Gastroesophageal sphincter (tissue), 4 donors: ENCODE measurements at regions not wholly inside any gene's neighbourhood (a gene's known extent, or its start where the extent isn't known, plus 50 kb on each side); places are given as distances from the start of the nearest gene placed in this dataset.

Source experiments
- ATAC-seq: fragments of 150-250 bp; one replicate; pipeline ENCODE4 v1.9.1; 2016; ENCODE audit warnings: mild to moderate bottlenecking, moderate library complexity
- H3K27ac ChIP-seq, 4 donors: fragments of 200-600 bp; sonication (generic) in 3 of 4; 1 replicate in 3 of 4; 2 replicates in 1 of 4; pipeline ENCODE4 v1.5.1; 2016 to 2019
- H3K27me3 ChIP-seq: fragments of 200-600 bp; sonication (generic); one replicate; pipeline ENCODE4 v1.5.1; 2019
- H3K36me3 ChIP-seq, 2 donors: fragments of 200-600 bp; sonication (generic); one replicate each; pipeline ENCODE4 v1.5.1; 2019; ENCODE audit warnings: control low read depth in 1 of 2
- H3K4me1 ChIP-seq, 3 donors: fragments of 200-600 bp; sonication (generic); 1 replicate in 2 of 3; 2 replicates in 1 of 3; pipeline ENCODE4 v1.5.1; 2016 to 2019; ENCODE audit warnings: control low read depth in 2 of 3
- H3K4me3 ChIP-seq, 2 donors: fragments of 200-600 bp; sonication (generic); one replicate each; pipeline ENCODE4 v1.5.1; 2019; ENCODE audit warnings: mild to moderate bottlenecking in 1 of 2, moderate library complexity in 1 of 2
- H3K9me3 ChIP-seq, 3 donors: fragments of 200-600 bp; sonication (generic); one replicate each; pipeline ENCODE4 v1.5.1; 2017 to 2019; ENCODE audit warnings: control low read depth in 2 of 3
- EP300 ChIP-seq: sonication (generic); formaldehyde crosslinking; IDR thresholded peaks from one replicate; pipeline ENCODE4 v1.6.1; 2017; ENCODE audit warnings: antibody characterized with exemption, mild to moderate bottlenecking
- POLR2A ChIP-seq, 2 donors: fragments of 450-650 bp; IDR thresholded peaks; one replicate each; pipeline ENCODE4 v1.6.1; 2017; ENCODE audit warnings: antibody characterized with exemption in 2 of 2, mild to moderate bottlenecking in 2 of 2, moderate library complexity in 1 of 2
- POLR2AphosphoS5 ChIP-seq: sonication (generic); formaldehyde crosslinking; IDR thresholded peaks from one replicate; pipeline ENCODE4 v1.6.1; 2017; ENCODE audit warnings: antibody characterized with exemption
- WGBS, 2 donors: methylation state at CpG; one replicate each; pipeline ENCODE4 v1.1.5; 2018; ENCODE audit warnings: low coverage in 1 of 2; 5-methylcytosine and 5-hydroxymethylcytosine counted together
- TF ChIP-seq, protein P1 (sequence below), 4 experiments: fragments of 200-600 bp in 2 of 4; fragments of 450-650 bp in 2 of 4; sonication (generic) in 1 of 4; IDR thresholded peaks; one replicate each; pipeline ENCODE4 v1.5.1; 2017 to 2019; ENCODE audit warnings: antibody characterized with exemption in 4 of 4, mild to moderate bottlenecking in 2 of 4, moderate library complexity in 2 of 4

DNA sequence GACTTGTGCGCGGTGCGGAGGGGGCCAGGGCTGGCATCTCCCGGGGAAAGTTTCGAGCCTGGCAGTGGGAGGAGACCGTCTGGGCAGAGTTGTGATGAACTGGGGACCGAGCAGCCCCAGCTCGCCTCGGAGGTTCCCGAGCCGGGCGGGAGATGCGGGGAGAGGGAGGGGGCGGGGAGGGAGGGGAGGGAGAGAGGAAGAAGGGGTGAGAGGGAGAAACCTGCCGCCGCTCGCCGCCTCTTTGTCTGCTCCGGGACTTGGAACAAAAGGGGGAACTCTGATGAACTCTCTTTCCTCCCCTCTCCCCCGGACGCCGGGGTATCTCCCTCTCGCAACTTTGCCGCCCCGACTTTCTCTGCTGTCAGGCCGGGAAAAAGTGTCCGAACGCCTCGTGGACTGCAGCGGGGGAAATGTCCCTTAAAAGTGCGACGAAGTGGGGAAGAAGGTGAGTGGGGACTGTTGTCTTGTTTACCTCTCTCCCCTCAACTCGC is 72.7 kb downstream of the SOX4 start:
- peaks cover 0 to 48% (median 4%) of the 10 kb centered on the region in 3 donors for H3K4me1 ChIP-seq
- WGBS, 2 donors = 0 to 7% methylated on average over 2 to 5 of the region's 33 CpGs
- H3K27me3 ChIP-seq = peaks cover 20% of the 10 kb centered on the region
- H3K9me3 ChIP-seq = no peaks in the 10 kb centered on the region
- H3K4me3 ChIP-seq = peak overlapping the region; percentile 54 to 70
- H3K27ac ChIP-seq = peak overlapping the region; percentile 24 to 84 (median 82)
- H3K36me3 ChIP-seq = no peaks in the 10 kb centered on the region
- TF ChIP-seq, protein P1, sequence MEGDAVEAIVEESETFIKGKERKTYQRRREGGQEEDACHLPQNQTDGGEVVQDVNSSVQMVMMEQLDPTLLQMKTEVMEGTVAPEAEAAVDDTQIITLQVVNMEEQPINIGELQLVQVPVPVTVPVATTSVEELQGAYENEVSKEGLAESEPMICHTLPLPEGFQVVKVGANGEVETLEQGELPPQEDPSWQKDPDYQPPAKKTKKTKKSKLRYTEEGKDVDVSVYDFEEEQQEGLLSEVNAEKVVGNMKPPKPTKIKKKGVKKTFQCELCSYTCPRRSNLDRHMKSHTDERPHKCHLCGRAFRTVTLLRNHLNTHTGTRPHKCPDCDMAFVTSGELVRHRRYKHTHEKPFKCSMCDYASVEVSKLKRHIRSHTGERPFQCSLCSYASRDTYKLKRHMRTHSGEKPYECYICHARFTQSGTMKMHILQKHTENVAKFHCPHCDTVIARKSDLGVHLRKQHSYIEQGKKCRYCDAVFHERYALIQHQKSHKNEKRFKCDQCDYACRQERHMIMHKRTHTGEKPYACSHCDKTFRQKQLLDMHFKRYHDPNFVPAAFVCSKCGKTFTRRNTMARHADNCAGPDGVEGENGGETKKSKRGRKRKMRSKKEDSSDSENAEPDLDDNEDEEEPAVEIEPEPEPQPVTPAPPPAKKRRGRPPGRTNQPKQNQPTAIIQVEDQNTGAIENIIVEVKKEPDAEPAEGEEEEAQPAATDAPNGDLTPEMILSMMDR (IDR thresholded peaks at IDR 0.05) = no peak
- TF ChIP-seq POLR2A (IDR thresholded peaks at IDR 0.05) = no peak
- peak; percentile 24 for ATAC-seq

DNA sequence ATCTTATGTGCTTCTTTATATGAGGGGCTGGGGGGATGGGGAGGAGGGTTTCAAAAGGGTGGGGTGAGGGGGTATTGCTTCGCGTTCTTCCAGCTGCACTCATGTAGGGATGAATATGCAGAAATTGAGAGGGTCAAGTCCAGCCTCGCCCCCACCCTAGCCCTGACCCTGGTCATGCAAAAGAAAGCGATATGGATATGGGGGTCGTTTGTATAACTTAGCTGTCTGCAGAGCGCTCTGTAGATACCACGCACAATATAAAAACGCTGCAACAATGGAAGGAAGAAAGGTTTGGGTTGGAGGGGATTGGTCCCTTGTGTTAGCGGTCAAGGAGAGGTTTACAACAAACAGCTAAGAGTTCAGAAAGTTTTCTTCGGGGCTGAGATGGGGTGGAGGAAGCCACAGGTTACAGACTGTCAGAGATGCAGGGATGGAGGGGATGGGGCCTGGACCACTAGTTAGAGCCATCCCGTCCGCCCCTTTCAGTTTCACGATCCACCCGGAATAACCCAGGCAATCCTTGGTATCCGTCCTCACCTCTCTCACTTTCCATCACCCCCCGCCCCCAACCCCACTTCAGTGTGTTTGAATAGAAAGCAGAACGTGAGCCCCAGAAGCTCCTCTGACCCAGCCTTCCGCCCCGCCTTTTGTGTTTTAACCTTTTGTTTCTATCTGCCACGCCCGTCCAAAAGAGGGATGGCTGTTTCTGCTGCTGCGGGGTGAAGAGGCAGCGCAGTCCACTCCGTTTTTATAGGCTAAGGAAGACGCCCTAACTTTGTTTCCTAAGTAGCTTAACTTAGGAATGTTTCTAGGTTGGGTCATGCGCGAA is 73.5 kb downstream of the SOX4 start:
- Histone ChIP-seq H3K27me3 (peaks cover 20% of the 10 kb centered on the region), H3K9me3 (no peaks in the 10 kb centered on the region), H3K4me1 (peaks cover 0 to 48% (median 4%) of the 10 kb centered on the region in 3 donors), H3K36me3 (no peaks in the 10 kb centered on the region), H3K4me3 (peak overlapping the region; percentile 54 to 70), H3K27ac (peak overlapping the region; percentile 21 to 84 (median 82))
- TF ChIP-seq, protein P1 (IDR thresholded peaks at IDR 0.05) = no peak
- TF ChIP-seq POLR2A (IDR thresholded peaks at IDR 0.05) (no peak), EP300 (no peak), POLR2AphosphoS5 (no peak)
- WGBS, 2 donors = 15 to 20% methylated on average over 19 to 27 of the region's 27 CpGs
- ATAC-seq = no peak

DNA sequence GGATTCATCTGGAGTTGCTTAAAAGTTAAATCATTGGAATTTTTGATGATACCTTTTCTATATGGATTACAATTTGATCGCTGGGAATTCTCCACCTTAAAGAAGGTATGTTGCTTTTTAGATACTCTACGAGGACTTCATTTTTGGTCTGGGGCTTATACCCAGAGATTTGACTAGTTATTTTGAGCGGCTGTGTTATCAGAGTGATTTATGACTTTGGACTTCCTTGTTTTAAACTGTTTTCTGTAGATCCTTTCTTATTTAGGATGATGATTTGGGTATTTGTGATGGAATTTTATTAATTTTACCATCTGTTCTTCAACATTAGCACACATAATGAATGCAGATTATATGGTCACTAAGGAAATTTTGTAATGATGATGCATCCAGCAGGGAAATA is 75.2 kb downstream of the SOX4 start:
- no peaks in the 10 kb centered on the region for H3K9me3 ChIP-seq
- no peak for TF ChIP-seq POLR2A (IDR thresholded peaks at IDR 0.05)
- no peak for TF ChIP-seq POLR2AphosphoS5
- TF ChIP-seq, protein P1 (IDR thresholded peaks at IDR 0.05) = no peak
- no peak for TF ChIP-seq EP300
- H3K4me3 ChIP-seq = no peak overlapping the region
- WGBS, 2 donors = 62 to 71% methylated on average over 3 of the region's 3 CpGs
- peaks cover 0 to 46% (median 4%) of the 10 kb centered on the region in 3 donors for H3K4me1 ChIP-seq
- no peaks in the 10 kb centered on the region for H3K36me3 ChIP-seq
- H3K27me3 ChIP-seq = peaks cover 20% of the 10 kb centered on the region
- H3K27ac ChIP-seq = peak overlapping the region in 2 of 4 donors; percentile 15 to 83
- ATAC-seq = no peak

DNA sequence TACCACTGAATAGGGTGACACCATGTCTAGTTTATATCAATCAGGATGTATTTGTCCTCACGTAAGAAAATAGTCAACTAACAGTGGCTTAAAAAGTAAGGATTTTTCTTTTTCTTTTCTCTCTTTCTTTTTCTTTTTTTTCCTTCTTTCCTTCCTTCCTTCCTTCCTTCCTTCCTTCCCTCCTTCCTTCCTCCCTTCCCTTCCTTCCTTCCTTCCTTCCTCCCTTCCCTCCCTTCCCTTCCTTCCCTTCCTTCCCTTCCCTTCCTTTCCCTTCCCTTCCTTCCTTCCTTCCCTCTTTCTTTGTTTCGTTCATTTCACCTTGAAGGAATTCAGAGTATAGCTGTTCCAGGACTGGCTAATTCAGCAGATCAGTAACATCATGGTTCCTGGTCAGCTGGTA is 83.2 kb downstream of the SOX4 start:
- H3K4me1 ChIP-seq = peaks cover 0 to 12% (median 0%) of the 10 kb centered on the region in 3 donors
- TF ChIP-seq POLR2A (IDR thresholded peaks at IDR 0.05) = no peak
- TF ChIP-seq, protein P1 (IDR thresholded peaks at IDR 0.05) = no peak
- TF ChIP-seq EP300 = no peak
- TF ChIP-seq POLR2AphosphoS5 = no peak
- no peak overlapping the region for H3K4me3 ChIP-seq
- no peak for ATAC-seq
- 61 to 83% methylated on average over 1 to 2 of the region's 2 CpGs for WGBS, 2 donors
- H3K27ac ChIP-seq = no peak overlapping the region
- H3K9me3 ChIP-seq = no peaks in the 10 kb centered on the region
- no peaks in the 10 kb centered on the region for H3K27me3 ChIP-seq
- no peaks in the 10 kb centered on the region for H3K36me3 ChIP-seq

DNA sequence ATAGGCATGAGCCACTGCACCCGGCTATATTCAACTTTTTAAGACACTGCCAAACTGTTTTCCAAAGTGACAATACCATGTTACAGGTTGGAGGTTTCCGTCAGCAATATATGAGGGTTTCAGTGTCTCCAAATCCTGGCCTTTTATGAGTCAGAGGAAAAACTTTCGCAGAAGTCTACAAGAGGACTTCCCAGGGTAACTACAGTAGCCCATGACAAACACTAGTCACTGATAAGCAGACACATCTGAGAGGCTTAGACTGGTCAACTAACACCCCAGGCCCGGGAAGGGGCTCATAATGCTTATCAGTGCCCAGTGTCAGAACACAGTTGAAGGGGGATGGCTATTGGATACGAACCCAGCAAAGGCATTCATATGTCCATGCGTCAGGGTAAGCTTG is 85.4 kb downstream of the SOX4 start:
- 93 to 95% methylated on average over 2 to 6 of the region's 6 CpGs for WGBS, 2 donors

More for the DNA sequence above, 85.4 kb downstream of the SOX4 start:
- no peaks in the 10 kb centered on the region for H3K27me3 ChIP-seq
- H3K27ac ChIP-seq = peak overlapping the region in 3 of 4 donors; percentile 61 to 78 (median 62)
- no peak overlapping the region for H3K4me3 ChIP-seq
- no peaks in the 10 kb centered on the region for H3K9me3 ChIP-seq
- H3K4me1 ChIP-seq = peaks cover 0 to 12% (median 0%) of the 10 kb centered on the region in 3 donors
- ATAC-seq = no peak
- no peak for TF ChIP-seq EP300
- no peak for TF ChIP-seq POLR2AphosphoS5
- TF ChIP-seq, protein P1 (IDR thresholded peaks at IDR 0.05) = no peak
- no peak for TF ChIP-seq POLR2A (IDR thresholded peaks at IDR 0.05)
- peaks cover 0 to 4% of the 10 kb centered on the region in 2 donors for H3K36me3 ChIP-seq
